HL-60 (cell line): ENCODE measurements at regions not wholly inside any gene's neighbourhood (a gene's known extent, or its start where the extent isn't known, plus 50 kb on each side); places are given as distances from the start of the nearest gene placed in this dataset.

Source experiments
- CTCF ChIP-seq: IDR thresholded peaks from one replicate; pipeline ENCODE4 v1.5.1; 2011; ENCODE audit warnings: low read length, control low read depth, inconsistent platforms; ENCODE audit not compliant: insufficient read depth
- POLR2AphosphoS5 ChIP-seq: IDR thresholded peaks from 2 replicates; pipeline ENCODE4 v1.6.1; 2012; ENCODE audit warnings: low read depth
- REST ChIP-seq: IDR thresholded peaks from 2 replicates; pipeline ENCODE4 v1.6.1; 2012; ENCODE audit warnings: low read depth; ENCODE audit not compliant: insufficient replicate concordance
- SPI1 ChIP-seq: IDR thresholded peaks from 2 replicates; pipeline ENCODE4 v1.6.1; 2012; ENCODE audit warnings: low read depth, mild to moderate bottlenecking, borderline replicate concordance

- no peak for TF ChIP-seq CTCF
- TF ChIP-seq POLR2AphosphoS5 = no peak
- no peak for TF ChIP-seq REST
- no peak for TF ChIP-seq SPI1
These were observed 1004.2 kb downstream of the GRID1 start for GRCh38 chr10:85362401-85362800.
